ENCODE measurements at regions not wholly inside any gene's neighbourhood (a gene's known extent, or its start where the extent isn't known, plus 50 kb on each side); places are given as distances from the start of the nearest gene placed in this dataset.

- FAIRE-seq, result no peak
These were observed 121.4 kb upstream of the COPS8 start for GRCh38 chr2:236964291-236964690.

- FAIRE-seq, result no peak
These were observed 120.5 kb upstream of the COPS8 start for GRCh38 chr2:236965021-236965840.

GRCh38 chr2:236965841-236966096, 119.9 kb upstream of the COPS8 start:
- no peak for FAIRE-seq

- no peak for FAIRE-seq
These were observed 118.2 kb upstream of the COPS8 start for GRCh38 chr2:236967499-236967783.

- no peak for FAIRE-seq
These were observed 117.4 kb upstream of the COPS8 start for GRCh38 chr2:236968101-236968879.

GRCh38 chr2:236968880-236969534, 116.7 kb upstream of the COPS8 start:
- FAIRE-seq, result no peak

GRCh38 chr2:236969767-236970655, 115.7 kb upstream of the COPS8 start:
- FAIRE-seq, result no peak

- FAIRE-seq, result no peak
These were observed 115.1 kb upstream of the COPS8 start for GRCh38 chr2:236970656-236971010.

- no peak for FAIRE-seq
These were observed 114.4 kb upstream of the COPS8 start for GRCh38 chr2:236971131-236971821.

- no peak for FAIRE-seq
These were observed 113.7 kb upstream of the COPS8 start for GRCh38 chr2:236971919-236972381.

GRCh38 chr2:236972491-236973342, 113.0 kb upstream of the COPS8 start:
- no peak for FAIRE-seq

- FAIRE-seq, result no peak
These were observed 112.2 kb upstream of the COPS8 start for GRCh38 chr2:236973343-236973980.

- FAIRE-seq, result no peak
These were observed 111.5 kb upstream of the COPS8 start for GRCh38 chr2:236974148-236974547.

- no peak for FAIRE-seq
These were observed 110.9 kb upstream of the COPS8 start for GRCh38 chr2:236974752-236975151.

- no peak for FAIRE-seq
These were observed 109.9 kb upstream of the COPS8 start for GRCh38 chr2:236975766-236976165.

- no peak for FAIRE-seq
These were observed 109.2 kb upstream of the COPS8 start for GRCh38 chr2:236976266-236977062.

- no peak for FAIRE-seq
These were observed 108.4 kb upstream of the COPS8 start for GRCh38 chr2:236977063-236977851.

GRCh38 chr2:236977852-236978398, 107.8 kb upstream of the COPS8 start:
- no peak for FAIRE-seq

- FAIRE-seq, result no peak
These were observed 106.0 kb upstream of the COPS8 start for GRCh38 chr2:236979664-236980063.
